Loucy (cell line): ENCODE measurements at regions not wholly inside any gene's neighbourhood (a gene's known extent, or its start where the extent isn't known, plus 50 kb on each side); places are given as distances from the start of the nearest gene placed in this dataset.

Experiments
- H2AFZ ChIP-seq: fragments of 200-600 bp; sonication (generic); 2 replicates; pipeline ENCODE4 v1.6.0; 2016; ENCODE audit warnings: antibody characterized with exemption, mild to moderate bottlenecking, low read length, moderate library complexity
- H3F3A ChIP-seq: fragments of 200-600 bp; 2 replicates; pipeline ENCODE4 v1.6.0; 2016; ENCODE audit warnings: antibody characterized with exemption, low read depth, mild to moderate bottlenecking
- H3K27me3 ChIP-seq: fragments of 200-600 bp; sonication (generic); 2 replicates; pipeline ENCODE4 v1.6.1; 2014; ENCODE audit warnings: low read length, mild to moderate bottlenecking; ENCODE audit not compliant: insufficient read depth, poor library complexity, severe bottlenecking
- H3K36me3 ChIP-seq: fragments of 200-600 bp; sonication (generic); 2 replicates; pipeline ENCODE4 v1.6.1; 2016; ENCODE audit warnings: low read length; ENCODE audit not compliant: insufficient read depth
- H3K4me1 ChIP-seq: fragments of 200-600 bp; sonication (generic); 2 replicates; pipeline ENCODE4 v1.5.1; 2014; ENCODE audit warnings: low read length, mild to moderate bottlenecking; ENCODE audit not compliant: insufficient read depth, poor library complexity, severe bottlenecking
- H3K4me2 ChIP-seq: fragments of 200-600 bp; sonication (generic); 2 replicates; pipeline ENCODE4 v1.6.0; 2014; ENCODE audit warnings: antibody characterized with exemption, low read length, low read depth, mild to moderate bottlenecking; ENCODE audit not compliant: poor library complexity, severe bottlenecking
- H3K4me3 ChIP-seq: fragments of 200-600 bp; sonication (generic); 2 replicates; pipeline ENCODE4 v1.5.1; 2014; ENCODE audit warnings: low read length, mild to moderate bottlenecking, mixed read lengths; ENCODE audit not compliant: poor library complexity, severe bottlenecking
- H3K79me2 ChIP-seq: fragments of 200-600 bp; sonication (generic); 2 replicates; pipeline ENCODE4 v1.6.1; 2014; ENCODE audit warnings: low read length; ENCODE audit not compliant: insufficient read depth
- H3K9ac ChIP-seq: fragments of 200-600 bp; sonication (generic); 2 replicates; pipeline ENCODE4 v1.6.0; 2014; ENCODE audit warnings: mild to moderate bottlenecking, low read depth, low read length, moderate library complexity; ENCODE audit not compliant: poor library complexity, severe bottlenecking
- H3K9me2 ChIP-seq: fragments of 200-600 bp; sonication (generic); replicated peaks from 2 replicates; pipeline ENCODE4 v1.6.1; 2016; ENCODE audit warnings: low read depth, low read length, mixed read lengths
- H3K9me3 ChIP-seq: fragments of 200-600 bp; sonication (generic); 2 replicates; pipeline ENCODE4 v1.6.1; 2014; ENCODE audit warnings: mild to moderate bottlenecking, antibody characterized with exemption, low read length, low read depth; ENCODE audit not compliant: insufficient read depth
- H4K20me1 ChIP-seq: fragments of 200-600 bp; sonication (generic); 2 replicates; pipeline ENCODE4 v1.6.0; 2014; ENCODE audit warnings: antibody characterized with exemption, low read length, mild to moderate bottlenecking; ENCODE audit not compliant: insufficient read depth, poor library complexity, severe bottlenecking
- EZH2phosphoT487 ChIP-seq: fragments of 200-600 bp; IDR thresholded peaks from 2 replicates; pipeline ENCODE4 v1.6.1; 2018; ENCODE audit warnings: antibody characterized with exemption, mild to moderate bottlenecking, moderate library complexity, borderline replicate concordance
- TF ChIP-seq, protein P1 (sequence below): fragments of 200-600 bp; sonication (generic); conservative IDR thresholded peaks from 2 replicates; pipeline ENCODE4 v1.5.1; 2014; ENCODE audit warnings: mild to moderate bottlenecking, antibody characterized with exemption, low read length

DNA sequence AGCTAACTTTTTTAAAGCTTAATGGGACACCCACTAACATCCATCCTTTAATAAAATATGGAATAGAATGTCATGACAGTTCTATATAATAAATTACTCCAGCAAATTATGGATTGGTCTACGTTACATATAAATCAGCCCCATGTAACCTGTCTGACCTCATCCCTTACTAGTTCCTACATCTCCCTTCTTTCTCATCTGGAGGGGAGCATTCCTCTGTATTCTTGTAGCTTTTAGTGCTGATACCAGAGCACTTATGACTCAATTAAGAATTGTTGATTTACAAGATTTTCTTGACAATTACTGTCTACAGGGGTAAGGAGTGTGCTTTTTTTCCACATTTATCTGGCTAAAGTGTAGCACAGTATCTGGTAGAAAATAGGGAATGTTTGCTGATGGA, 523.7 kb downstream of the FAM181B start:
- H3K9me2 ChIP-seq: no peaks in the 10 kb centered on the region
- no peaks in the 10 kb centered on the region for H3K79me2 ChIP-seq
- no peak overlapping the region for H3K9ac ChIP-seq
- H3K4me2 ChIP-seq: no peak overlapping the region
- H3K36me3 ChIP-seq: no peaks in the 10 kb centered on the region
- H3K9me3 ChIP-seq: no peaks in the 10 kb centered on the region
- H3K27me3 ChIP-seq: no peaks in the 10 kb centered on the region
- H3K4me1 ChIP-seq: no peaks in the 10 kb centered on the region
- H3F3A ChIP-seq: no peaks in the 10 kb centered on the region
- no peak overlapping the region for H2AFZ ChIP-seq
- TF ChIP-seq EZH2phosphoT487: no peak
- TF ChIP-seq, protein P1, sequence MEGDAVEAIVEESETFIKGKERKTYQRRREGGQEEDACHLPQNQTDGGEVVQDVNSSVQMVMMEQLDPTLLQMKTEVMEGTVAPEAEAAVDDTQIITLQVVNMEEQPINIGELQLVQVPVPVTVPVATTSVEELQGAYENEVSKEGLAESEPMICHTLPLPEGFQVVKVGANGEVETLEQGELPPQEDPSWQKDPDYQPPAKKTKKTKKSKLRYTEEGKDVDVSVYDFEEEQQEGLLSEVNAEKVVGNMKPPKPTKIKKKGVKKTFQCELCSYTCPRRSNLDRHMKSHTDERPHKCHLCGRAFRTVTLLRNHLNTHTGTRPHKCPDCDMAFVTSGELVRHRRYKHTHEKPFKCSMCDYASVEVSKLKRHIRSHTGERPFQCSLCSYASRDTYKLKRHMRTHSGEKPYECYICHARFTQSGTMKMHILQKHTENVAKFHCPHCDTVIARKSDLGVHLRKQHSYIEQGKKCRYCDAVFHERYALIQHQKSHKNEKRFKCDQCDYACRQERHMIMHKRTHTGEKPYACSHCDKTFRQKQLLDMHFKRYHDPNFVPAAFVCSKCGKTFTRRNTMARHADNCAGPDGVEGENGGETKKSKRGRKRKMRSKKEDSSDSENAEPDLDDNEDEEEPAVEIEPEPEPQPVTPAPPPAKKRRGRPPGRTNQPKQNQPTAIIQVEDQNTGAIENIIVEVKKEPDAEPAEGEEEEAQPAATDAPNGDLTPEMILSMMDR: no peak
- H4K20me1 ChIP-seq: no peaks in the 10 kb centered on the region
- H3K4me3 ChIP-seq: no peak overlapping the region

DNA sequence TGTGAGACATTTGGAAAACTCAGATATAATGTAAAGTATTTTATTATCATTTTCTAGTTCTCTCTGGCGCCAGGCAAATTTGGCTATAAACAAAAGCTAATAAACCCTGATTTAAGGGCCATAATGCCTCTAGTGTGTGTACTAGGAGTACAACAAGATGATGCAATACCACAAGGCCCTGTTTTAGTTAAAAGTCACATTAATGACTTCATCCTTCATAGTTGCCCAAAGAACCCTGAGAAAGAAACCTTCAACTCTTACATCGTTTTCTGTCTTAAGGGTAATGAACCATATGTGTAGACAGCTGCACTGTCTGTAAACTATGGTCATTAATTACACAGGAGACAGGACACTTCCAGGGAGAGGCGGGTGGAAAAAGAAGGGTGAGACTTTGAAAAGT, 538.4 kb downstream of the FAM181B start:
- no peaks in the 10 kb centered on the region for H3K4me1 ChIP-seq
- H3K9me2 ChIP-seq: no peaks in the 10 kb centered on the region
- H4K20me1 ChIP-seq: no peaks in the 10 kb centered on the region
- H3K36me3 ChIP-seq: no peaks in the 10 kb centered on the region
- H3K9me3 ChIP-seq: no peaks in the 10 kb centered on the region
- H3K9ac ChIP-seq: no peak overlapping the region
- H3K79me2 ChIP-seq: no peaks in the 10 kb centered on the region
- no peaks in the 10 kb centered on the region for H3K27me3 ChIP-seq
- H2AFZ ChIP-seq: no peak overlapping the region
- H3F3A ChIP-seq: no peaks in the 10 kb centered on the region
- H3K4me3 ChIP-seq: no peak overlapping the region
- H3K4me2 ChIP-seq: no peak overlapping the region
- TF ChIP-seq, protein P1: no peak
- TF ChIP-seq EZH2phosphoT487: no peak

DNA sequence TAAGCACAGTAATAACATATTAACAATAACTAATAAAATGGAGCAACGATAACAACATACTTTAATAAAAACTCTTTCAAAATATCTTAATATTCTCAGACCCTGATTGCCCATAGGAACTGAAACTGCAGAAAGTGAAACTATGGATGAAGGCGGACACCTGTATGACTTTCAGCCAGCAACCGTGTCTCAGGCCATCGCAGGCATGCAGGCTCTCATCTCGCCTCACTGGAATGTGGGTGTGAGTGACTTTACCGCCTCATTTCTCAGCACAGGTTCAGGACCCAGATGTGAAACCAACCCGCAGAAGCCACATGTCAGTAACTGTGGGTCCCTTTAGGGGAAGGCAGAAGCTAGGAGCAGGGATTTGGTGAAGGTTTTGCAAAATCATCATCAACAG, 539.1 kb downstream of the FAM181B start:
- TF ChIP-seq EZH2phosphoT487: no peak
- TF ChIP-seq, protein P1: no peak
- H3K79me2 ChIP-seq: no peaks in the 10 kb centered on the region
- no peaks in the 10 kb centered on the region for H3F3A ChIP-seq
- H4K20me1 ChIP-seq: no peaks in the 10 kb centered on the region
- H2AFZ ChIP-seq: no peak overlapping the region
- H3K4me3 ChIP-seq: no peak overlapping the region
- H3K9ac ChIP-seq: no peak overlapping the region
- no peaks in the 10 kb centered on the region for H3K9me2 ChIP-seq
- no peaks in the 10 kb centered on the region for H3K9me3 ChIP-seq
- no peaks in the 10 kb centered on the region for H3K27me3 ChIP-seq
- no peak overlapping the region for H3K4me2 ChIP-seq
- H3K36me3 ChIP-seq: no peaks in the 10 kb centered on the region
- H3K4me1 ChIP-seq: no peaks in the 10 kb centered on the region
